K562 (cell line): ENCODE measurements at regions not wholly inside any gene's neighbourhood (a gene's known extent, or its start where the extent isn't known, plus 50 kb on each side); places are given as distances from the start of the nearest gene placed in this dataset.
A peak's percentile ranks its signal among the peaks of the same experiment; 100 is the strongest.

Experiments
- ATAC-seq: fragments of 200-7000 bp; cut with Tn5 transposase; 3 replicates; pipeline ENCODE4 v1.9.1; 2020; ENCODE audit warnings: moderate library complexity
- BruUV-seq: library from RNA; stranded (reverse); fragments of 400-500 nt; replicated peaks from 2 replicates; lab custom pipeline; 2021; lab: Mats Ljungman, UMichigan
- CTCF ChIA-PET: fragments of 300-600 bp; formaldehyde crosslinking; extraction: SDS; loops from one replicate; lab custom pipeline; 2021; ENCODE audit warnings: low intra/inter-chr PET ratio; lab: Yijun Ruan, JAX
- POLR2A ChIA-PET: fragments of 300-600, 350-650 bp; sonication (Branson Sonifier 250); formaldehyde crosslinking; extraction: SDS; loops from one replicate; lab custom pipeline; 2021; ENCODE audit warnings: antibody characterized with exemption, inconsistent platforms; lab: Yijun Ruan, JAX
- DNase-seq, 4 experiments: peaks; one replicate each; pipeline versions ENCODE4 v3.0.0 to v3.0.0-alpha.2; 2011 to 2018; ENCODE audit warnings: low spot score in 3 of 4, mixed read lengths in 3 of 4; ENCODE audit errors: extremely low read depth in 1 of 4
- FAIRE-seq: peaks from 2 replicates; lab custom pipeline; 2011; peaks lifted over from hg19 to GRCh38; lab: Jason Lieb, UNC
- H2AFZ ChIP-seq: 2 replicates; pipeline ENCODE4 v1.6.0; 2011; ENCODE audit warnings: low read depth, low read length, control low read depth, inconsistent platforms
- H3K27ac ChIP-seq: fragments of 200-600 bp; 3 replicates; pipeline ENCODE4 v1.8.0; 2011; ENCODE audit warnings: low read depth, mild to moderate bottlenecking, control low read depth, inconsistent platforms, low read length, moderate library complexity, mixed read lengths; ENCODE audit errors: extremely low read depth
- H3K27me3 ChIP-seq, 2 experiments: fragments of 300-600 bp in 1 of 2; 2 replicates in 1 of 2; 3 replicates in 1 of 2; pipeline versions ENCODE4 v1.6.0 to v1.8.0; 2011; ENCODE audit warnings: inconsistent platforms in 2 of 2, low read length in 2 of 2, mild to moderate bottlenecking in 1 of 2, mixed read lengths in 1 of 2, moderate library complexity in 1 of 2; ENCODE audit not compliant: control insufficient read depth in 2 of 2, insufficient read depth in 2 of 2
- H3K36me3 ChIP-seq: fragments of 300-600 bp; 3 replicates; pipeline ENCODE4 v1.8.0; 2011; ENCODE audit warnings: mild to moderate bottlenecking, low read length, inconsistent platforms; ENCODE audit not compliant: control insufficient read depth, insufficient read depth
- H3K4me1 ChIP-seq, 2 experiments: fragments of 200-600 bp in 1 of 2; replicated peaks in 1 of 2; 2 replicates in 1 of 2; 3 replicates in 1 of 2; pipeline versions ENCODE4 v1.5.1 to v1.8.0; 2011; ENCODE audit warnings: inconsistent platforms in 2 of 2, low read length in 2 of 2, mild to moderate bottlenecking in 1 of 2, mixed read lengths in 1 of 2, moderate library complexity in 1 of 2; ENCODE audit not compliant: control insufficient read depth in 2 of 2, insufficient read depth in 2 of 2
- H3K4me2 ChIP-seq: 2 replicates; pipeline ENCODE4 v1.6.1; 2011; ENCODE audit warnings: low read length, control low read depth, inconsistent platforms, mixed read lengths; ENCODE audit not compliant: insufficient read depth
- H3K4me3 ChIP-seq: fragments of 200-600 bp; sonication (generic), shearing (Covaris generic); 2 replicates; pipeline ENCODE4 v1.5.1; 2016; ENCODE audit warnings: control low read depth, inconsistent platforms
- H3K79me2 ChIP-seq: fragments of 200-600 bp; 3 replicates; pipeline ENCODE4 v1.8.0; 2011; ENCODE audit warnings: low read length, inconsistent platforms; ENCODE audit not compliant: control insufficient read depth, insufficient read depth
- H3K9ac ChIP-seq, 2 experiments: 2 replicates each; pipeline versions ENCODE4 v1.6.0 to v1.6.1; 2011; ENCODE audit warnings: low read depth in 2 of 2, low read length in 2 of 2, control low read depth in 1 of 2, inconsistent platforms in 1 of 2, mild to moderate bottlenecking in 1 of 2, mixed read lengths in 1 of 2; ENCODE audit not compliant: insufficient read depth in 1 of 2
- H3K9me1 ChIP-seq: one replicate; pipeline ENCODE4 v1.6.0; 2011; ENCODE audit warnings: inconsistent platforms, mild to moderate bottlenecking, low read length, moderate library complexity; ENCODE audit not compliant: control insufficient read depth, insufficient read depth
- H3K9me3 ChIP-seq: replicated peaks from 2 replicates; pipeline ENCODE4 v1.5.1; 2011; ENCODE audit warnings: low read depth, low read length, inconsistent platforms; ENCODE audit not compliant: control insufficient read depth, insufficient read depth
- H4K20me1 ChIP-seq: replicated peaks from 2 replicates; pipeline ENCODE4 v1.6.1; 2011; ENCODE audit warnings: low read length, inconsistent platforms, mixed read lengths; ENCODE audit not compliant: control insufficient read depth, insufficient read depth
- CBX3 ChIP-seq, 2 experiments: IDR thresholded peaks; 1 replicate in 1 of 2; 2 replicates in 1 of 2; pipeline ENCODE4 v1.6.1; 2012; ENCODE audit warnings: inconsistent platforms in 2 of 2, low read length in 2 of 2, borderline replicate concordance in 1 of 2, control low read depth in 1 of 2
- RAD51 ChIP-seq: fragments of 450-650 bp; IDR thresholded peaks from 2 replicates; pipeline ENCODE4 v1.7.1; 2016; ENCODE audit warnings: low read depth, mild to moderate bottlenecking, borderline replicate concordance
- SRSF1 ChIP-seq: fragments of 200-400 bp; formaldehyde crosslinking; IDR thresholded peaks from 2 replicates; pipeline ENCODE4 v1.6.1; 2017; ENCODE audit warnings: mild to moderate bottlenecking, low read depth, low read length, moderate library complexity
- ZNF146 ChIP-seq: IDR thresholded peaks from one replicate; pipeline ENCODE4 v1.6.1; 2018; ENCODE audit warnings: missing compliant biosample characterization; ENCODE audit not compliant: unreplicated experiment
- WGBS: fragments of 100-300 bp; shearing (Covaris generic); methylation state at CpG from one replicate; pipeline ENCODE4 v1.1.6; 2016; ENCODE audit warnings: low coverage, mixed read lengths; ENCODE audit not compliant: insufficient coverage; ENCODE audit errors: missing lambda C conversion rate; 5-methylcytosine and 5-hydroxymethylcytosine counted together
- in situ Hi-C: fragments of 300-500 bp; cut with MboI; formaldehyde crosslinking; loops from 4 replicates; pipeline ENCODE4 v1.15.0; 2018; ENCODE audit warnings: inconsistent platforms, mixed read lengths
- intact Hi-C: fragments of 100-400 bp; cut with micrococcal nuclease; formaldehyde crosslinking; loops from 2 replicates; pipeline ENCODE4 v1.14.2; 2022
- TF ChIP-seq, protein P1 (sequence below): fragments of 250-450 bp; sonication (Bioruptor Pico); IDR thresholded peaks from 2 replicates; pipeline ENCODE4 v1.4.0; 2020; ENCODE audit warnings: mild to moderate bottlenecking, moderate library complexity

DNA sequence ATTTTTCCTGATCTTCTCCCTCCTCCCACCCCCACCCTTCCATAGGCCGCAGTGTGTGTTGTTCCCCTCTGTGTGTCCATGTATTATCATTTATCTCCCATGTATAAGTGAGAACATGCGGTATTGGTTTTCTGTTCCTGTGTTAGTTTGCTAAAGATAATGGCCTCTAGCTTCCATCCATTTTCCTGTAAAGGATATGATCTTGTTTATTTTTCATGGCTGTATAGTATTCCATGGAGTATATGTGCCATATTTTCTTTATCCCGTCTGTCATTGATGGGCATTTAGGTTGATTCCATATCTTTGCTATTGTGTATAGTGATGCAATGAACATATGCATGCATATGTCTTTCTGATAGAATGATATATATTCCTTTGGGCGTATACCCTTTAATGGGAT, 173.3 kb upstream of the NAALADL2 start:
- no peak for FAIRE-seq
- POLR2A ChIA-PET: no interaction called here

DNA sequence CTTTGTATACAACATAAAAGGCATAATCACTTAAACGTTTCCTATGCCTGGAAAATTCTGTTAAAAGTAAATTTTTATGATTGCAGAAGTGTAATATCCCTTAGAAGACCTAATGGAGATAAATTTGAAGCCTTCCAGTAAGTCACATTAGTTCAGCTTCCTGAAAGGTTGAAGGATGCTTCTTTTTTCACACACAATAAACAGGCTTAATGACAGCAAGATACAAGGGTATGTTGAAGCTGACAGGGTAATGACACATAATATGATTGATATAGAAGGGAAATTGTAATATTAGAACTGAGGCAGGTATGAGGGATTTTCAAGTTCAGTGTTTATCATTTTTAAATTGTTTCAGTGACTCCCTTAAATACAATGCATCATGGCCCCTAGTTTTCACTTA, 161.8 kb upstream of the NAALADL2 start:
- no TSS peak for BruUV-seq
- no peak for TF ChIP-seq CBX3 (IDR thresholded peaks at IDR 0.05; ENCODE audit: borderline replicate concordance in 1 of 2, low read length in 2 of 2)
- no peaks in the 10 kb centered on the region for H3K4me1 ChIP-seq
- H3K27ac ChIP-seq: no peak overlapping the region
- DNase-seq (no peak), FAIRE-seq (no peak), ATAC-seq (no peak)
- no peak overlapping the region for H3K4me3 ChIP-seq
- H3K9me3 ChIP-seq: peaks cover 4% of the 10 kb centered on the region; the same call in 1 of the 2 replicates
- CTCF ChIA-PET: no interaction called here
- no peaks in the 10 kb centered on the region for H3K9me1 ChIP-seq
- no peaks in the 10 kb centered on the region for H3K27me3 ChIP-seq
- H3K79me2 ChIP-seq: no peaks in the 10 kb centered on the region
- H3K9ac ChIP-seq: no peak overlapping the region
- in situ Hi-C loops: no loop called here
- no peak overlapping the region for H2AFZ ChIP-seq
- H4K20me1 ChIP-seq: no peaks in the 10 kb centered on the region
- no peaks in the 10 kb centered on the region for H3K36me3 ChIP-seq
- POLR2A ChIA-PET: interaction anchor here (0.7 kb wide), 1 partner anchor 708 kb away, joined by 4 read pairs; no protein-coding TSS in a partner anchor
- no peak overlapping the region for H3K4me2 ChIP-seq
- intact Hi-C loops: no loop called here
- WGBS: 0% methylated on average over 1 of the region's 1 CpG

More for the DNA sequence above, 173.3 kb upstream of the NAALADL2 start:
- no peaks in the 10 kb centered on the region for H4K20me1 ChIP-seq
- no peak overlapping the region for H3K4me2 ChIP-seq
- ATAC-seq: no peak
- H3K9me1 ChIP-seq: no peaks in the 10 kb centered on the region
- in situ Hi-C loops: no loop called here
- no peaks in the 10 kb centered on the region for H3K36me3 ChIP-seq
- no peak overlapping the region for H3K27ac ChIP-seq
- H2AFZ ChIP-seq: no peak overlapping the region
- BruUV-seq: no TSS peak
- no peaks in the 10 kb centered on the region for H3K79me2 ChIP-seq
- CTCF ChIA-PET: no interaction called here
- DNase-seq: no peak
- no peaks in the 10 kb centered on the region for H3K9me3 ChIP-seq
- H3K9ac ChIP-seq: no peak overlapping the region
- no peaks in the 10 kb centered on the region for H3K27me3 ChIP-seq
- H3K4me3 ChIP-seq: no peak overlapping the region
- no peaks in the 10 kb centered on the region for H3K4me1 ChIP-seq
- WGBS: 3% methylated on average over 4 of the region's 4 CpGs
- TF ChIP-seq, protein P1, sequence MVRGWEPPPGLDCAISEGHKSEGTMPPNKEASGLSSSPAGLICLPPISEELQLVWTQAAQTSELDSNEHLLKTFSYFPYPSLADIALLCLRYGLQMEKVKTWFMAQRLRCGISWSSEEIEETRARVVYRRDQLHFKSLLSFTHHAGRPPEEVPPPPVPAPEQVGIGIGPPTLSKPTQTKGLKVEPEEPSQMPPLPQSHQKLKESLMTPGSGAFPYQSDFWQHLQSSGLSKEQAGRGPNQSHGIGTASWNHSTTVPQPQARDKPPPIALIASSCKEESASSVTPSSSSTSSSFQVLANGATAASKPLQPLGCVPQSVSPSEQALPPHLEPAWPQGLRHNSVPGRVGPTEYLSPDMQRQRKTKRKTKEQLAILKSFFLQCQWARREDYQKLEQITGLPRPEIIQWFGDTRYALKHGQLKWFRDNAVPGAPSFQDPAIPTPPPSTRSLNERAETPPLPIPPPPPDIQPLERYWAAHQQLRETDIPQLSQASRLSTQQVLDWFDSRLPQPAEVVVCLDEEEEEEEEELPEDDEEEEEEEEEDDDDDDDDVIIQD: no peak
- TF ChIP-seq ZNF146 (CRISPR knock-in tag) (peak; percentile 5), RAD51 (no peak), SRSF1 (no peak)
- TF ChIP-seq, all 486 proteins: peak for 1
- intact Hi-C loops: no loop called here
